SK-N-SH treated with all-trans-retinoic acid at 6 μM for 48 hours (cell line): ENCODE measurements at regions not wholly inside any gene's neighbourhood (a gene's known extent, or its start where the extent isn't known, plus 50 kb on each side); places are given as distances from the start of the nearest gene placed in this dataset.

ENCODE experiments used
- ARNTL ChIP-seq: fragments of 450-650 bp; formaldehyde crosslinking; IDR thresholded peaks from 2 replicates; pipeline ENCODE4 v1.5.0; 2020; ENCODE audit warnings: low read depth, mild to moderate bottlenecking, moderate library complexity, borderline replicate concordance
- BACH2 ChIP-seq: fragments of 250-450 bp; sonication (Bioruptor Pico); IDR thresholded peaks from 2 replicates; pipeline ENCODE4 v1.9.0; 2021; ENCODE audit warnings: mild to moderate bottlenecking, borderline replicate concordance
- ISL1 ChIP-seq: fragments of 250-450 bp; sonication (Bioruptor Pico); IDR thresholded peaks from 2 replicates; pipeline ENCODE4 v2.1.2; 2022; ENCODE audit warnings: mild to moderate bottlenecking, moderate library complexity
- OSR1 ChIP-seq: fragments of 250-450 bp; sonication (Bioruptor Pico); IDR thresholded peaks from 2 replicates; pipeline ENCODE4 v1.8.0; 2022; ENCODE audit warnings: moderate library complexity, mild to moderate bottlenecking, inconsistent platforms
- PPARA ChIP-seq: fragments of 250-450 bp; sonication (Bioruptor Pico); IDR thresholded peaks from 2 replicates; pipeline ENCODE4 v1.5.0; 2020; ENCODE audit warnings: mild to moderate bottlenecking, borderline replicate concordance
- RARB ChIP-seq: fragments of 250-450 bp; sonication (Bioruptor Pico); IDR thresholded peaks from 2 replicates; pipeline ENCODE4 v1.8.0; 2021; ENCODE audit warnings: mild to moderate bottlenecking, moderate library complexity
- TOX ChIP-seq: fragments of 250-450 bp; sonication (Bioruptor Pico); IDR thresholded peaks from 2 replicates; pipeline ENCODE4 v1.8.0; 2021; ENCODE audit warnings: mild to moderate bottlenecking, moderate library complexity, borderline replicate concordance
- ZNF8 ChIP-seq: fragments of 450-650 bp; formaldehyde crosslinking; IDR thresholded peaks from 2 replicates; pipeline ENCODE4 v1.5.0; 2020; ENCODE audit warnings: mild to moderate bottlenecking, moderate library complexity
- TF ChIP-seq, protein P1 (sequence below): fragments of 250-450 bp; sonication (Bioruptor Pico); IDR thresholded peaks from 2 replicates; pipeline ENCODE4 v1.8.0; 2020; ENCODE audit warnings: mild to moderate bottlenecking, moderate library complexity, borderline replicate concordance
- TF ChIP-seq, protein P2 (sequence below): fragments of 250-450 bp; sonication (Bioruptor Pico); IDR thresholded peaks from 2 replicates; pipeline ENCODE4 v1.5.1; 2020; ENCODE audit warnings: low read depth, mild to moderate bottlenecking, moderate library complexity
- TF ChIP-seq, protein P3 (sequence below): fragments of 250-450 bp; sonication (Bioruptor Pico); IDR thresholded peaks from 2 replicates; pipeline ENCODE4 v1.8.0; 2021; ENCODE audit warnings: low read depth, mild to moderate bottlenecking, moderate library complexity, borderline replicate concordance
- TF ChIP-seq, protein P4 (sequence below): fragments of 250-450 bp; sonication (Bioruptor Pico); IDR thresholded peaks from 2 replicates; pipeline ENCODE4 v1.5.1; 2021; ENCODE audit warnings: mild to moderate bottlenecking, moderate library complexity

DNA sequence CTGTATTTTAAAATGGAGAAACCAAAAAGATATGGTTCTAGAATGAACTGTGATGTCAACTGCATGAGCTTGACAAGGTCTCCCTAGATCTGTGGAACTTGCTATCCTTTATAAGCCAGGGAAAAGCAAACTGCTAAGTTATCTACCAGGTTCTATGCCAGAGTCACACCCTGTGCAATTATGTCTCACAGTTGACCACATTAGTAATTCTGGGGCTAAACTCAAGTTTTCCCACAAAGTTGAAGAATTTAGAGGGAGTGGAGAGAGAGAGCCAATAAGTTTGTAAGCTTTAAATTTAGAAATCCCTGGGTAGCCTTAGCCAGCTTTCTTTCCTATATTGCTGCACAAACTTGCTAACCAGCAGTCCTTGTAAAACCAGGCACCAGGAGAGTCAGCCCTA is 407.0 kb upstream of the SASH1 start:
- TF ChIP-seq, protein P1, sequence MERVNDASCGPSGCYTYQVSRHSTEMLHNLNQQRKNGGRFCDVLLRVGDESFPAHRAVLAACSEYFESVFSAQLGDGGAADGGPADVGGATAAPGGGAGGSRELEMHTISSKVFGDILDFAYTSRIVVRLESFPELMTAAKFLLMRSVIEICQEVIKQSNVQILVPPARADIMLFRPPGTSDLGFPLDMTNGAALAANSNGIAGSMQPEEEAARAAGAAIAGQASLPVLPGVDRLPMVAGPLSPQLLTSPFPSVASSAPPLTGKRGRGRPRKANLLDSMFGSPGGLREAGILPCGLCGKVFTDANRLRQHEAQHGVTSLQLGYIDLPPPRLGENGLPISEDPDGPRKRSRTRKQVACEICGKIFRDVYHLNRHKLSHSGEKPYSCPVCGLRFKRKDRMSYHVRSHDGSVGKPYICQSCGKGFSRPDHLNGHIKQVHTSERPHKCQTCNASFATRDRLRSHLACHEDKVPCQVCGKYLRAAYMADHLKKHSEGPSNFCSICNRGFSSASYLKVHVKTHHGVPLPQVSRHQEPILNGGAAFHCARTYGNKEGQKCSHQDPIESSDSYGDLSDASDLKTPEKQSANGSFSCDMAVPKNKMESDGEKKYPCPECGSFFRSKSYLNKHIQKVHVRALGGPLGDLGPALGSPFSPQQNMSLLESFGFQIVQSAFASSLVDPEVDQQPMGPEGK (CRISPR knock-in tag), result no peak
- TF ChIP-seq ZNF8 (CRISPR knock-in tag) (no peak), RARB (CRISPR knock-in tag) (no peak), ARNTL (no peak), BACH2 (CRISPR knock-in tag) (no peak), ISL1 (CRISPR knock-in tag) (no peak), PPARA (CRISPR knock-in tag) (no peak), OSR1 (CRISPR knock-in tag) (no peak), TOX (no peak)
- TF ChIP-seq, protein P2, sequence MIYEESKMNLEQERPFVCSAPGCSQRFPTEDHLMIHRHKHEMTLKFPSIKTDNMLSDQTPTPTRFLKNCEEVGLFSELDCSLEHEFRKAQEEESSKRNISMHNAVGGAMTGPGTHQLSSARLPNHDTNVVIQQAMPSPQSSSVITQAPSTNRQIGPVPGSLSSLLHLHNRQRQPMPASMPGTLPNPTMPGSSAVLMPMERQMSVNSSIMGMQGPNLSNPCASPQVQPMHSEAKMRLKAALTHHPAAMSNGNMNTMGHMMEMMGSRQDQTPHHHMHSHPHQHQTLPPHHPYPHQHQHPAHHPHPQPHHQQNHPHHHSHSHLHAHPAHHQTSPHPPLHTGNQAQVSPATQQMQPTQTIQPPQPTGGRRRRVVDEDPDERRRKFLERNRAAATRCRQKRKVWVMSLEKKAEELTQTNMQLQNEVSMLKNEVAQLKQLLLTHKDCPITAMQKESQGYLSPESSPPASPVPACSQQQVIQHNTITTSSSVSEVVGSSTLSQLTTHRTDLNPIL (CRISPR knock-in tag), result no peak
- TF ChIP-seq, protein P3, sequence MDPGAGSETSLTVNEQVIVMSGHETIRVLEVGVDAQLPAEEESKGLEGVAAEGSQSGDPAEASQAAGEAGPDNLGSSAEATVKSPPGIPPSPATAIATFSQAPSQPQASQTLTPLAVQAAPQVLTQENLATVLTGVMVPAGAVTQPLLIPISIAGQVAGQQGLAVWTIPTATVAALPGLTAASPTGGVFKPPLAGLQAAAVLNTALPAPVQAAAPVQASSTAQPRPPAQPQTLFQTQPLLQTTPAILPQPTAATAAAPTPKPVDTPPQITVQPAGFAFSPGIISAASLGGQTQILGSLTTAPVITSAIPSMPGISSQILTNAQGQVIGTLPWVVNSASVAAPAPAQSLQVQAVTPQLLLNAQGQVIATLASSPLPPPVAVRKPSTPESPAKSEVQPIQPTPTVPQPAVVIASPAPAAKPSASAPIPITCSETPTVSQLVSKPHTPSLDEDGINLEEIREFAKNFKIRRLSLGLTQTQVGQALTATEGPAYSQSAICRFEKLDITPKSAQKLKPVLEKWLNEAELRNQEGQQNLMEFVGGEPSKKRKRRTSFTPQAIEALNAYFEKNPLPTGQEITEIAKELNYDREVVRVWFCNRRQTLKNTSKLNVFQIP (CRISPR knock-in tag), result no peak
- TF ChIP-seq, protein P4, sequence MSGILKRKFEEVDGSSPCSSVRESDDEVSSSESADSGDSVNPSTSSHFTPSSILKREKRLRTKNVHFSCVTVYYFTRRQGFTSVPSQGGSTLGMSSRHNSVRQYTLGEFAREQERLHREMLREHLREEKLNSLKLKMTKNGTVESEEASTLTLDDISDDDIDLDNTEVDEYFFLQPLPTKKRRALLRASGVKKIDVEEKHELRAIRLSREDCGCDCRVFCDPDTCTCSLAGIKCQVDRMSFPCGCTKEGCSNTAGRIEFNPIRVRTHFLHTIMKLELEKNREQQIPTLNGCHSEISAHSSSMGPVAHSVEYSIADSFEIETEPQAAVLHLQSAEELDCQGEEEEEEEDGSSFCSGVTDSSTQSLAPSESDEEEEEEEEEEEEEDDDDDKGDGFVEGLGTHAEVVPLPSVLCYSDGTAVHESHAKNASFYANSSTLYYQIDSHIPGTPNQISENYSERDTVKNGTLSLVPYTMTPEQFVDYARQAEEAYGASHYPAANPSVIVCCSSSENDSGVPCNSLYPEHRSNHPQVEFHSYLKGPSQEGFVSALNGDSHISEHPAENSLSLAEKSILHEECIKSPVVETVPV (CRISPR knock-in tag), result no peak
